Neural progenitor cell (in vitro differentiated cells): ENCODE measurements at regions not wholly inside any gene's neighbourhood (a gene's known extent, or its start where the extent isn't known, plus 50 kb on each side); places are given as distances from the start of the nearest gene placed in this dataset.
A peak's percentile ranks its signal among the peaks of the same experiment; 100 is the strongest.
"Not testable (repeated sequence)": the region's sequence is repeated elsewhere in the genome, so short reads cannot be mapped to it uniquely, and the experiment has no call there.

ENCODE experiments used
- DNase-seq: peaks from one replicate; pipeline ENCODE4 v3.0.0-alpha.2; 2016; ENCODE audit warnings: low spot score
- H2AFZ ChIP-seq: fragments of 200-600 bp; sonication (generic); replicated peaks from 2 replicates; pipeline ENCODE4 v1.6.1; 2016; ENCODE audit warnings: antibody characterized with exemption
- H3F3A ChIP-seq: fragments of 200-600 bp; sonication (generic); 2 replicates; pipeline ENCODE4 v1.6.1; 2016; ENCODE audit warnings: antibody characterized with exemption, low read depth
- H3K27ac ChIP-seq: fragments of 200-600 bp; sonication (generic); 2 replicates; pipeline ENCODE4 v1.5.1; 2016; ENCODE audit warnings: mild to moderate bottlenecking
- H3K27me3 ChIP-seq: fragments of 200-600 bp; sonication (generic); 2 replicates; pipeline ENCODE4 v1.6.1; 2016; ENCODE audit warnings: mild to moderate bottlenecking, moderate library complexity
- H3K36me3 ChIP-seq: fragments of 200-600 bp; sonication (generic); 2 replicates; pipeline ENCODE4 v1.5.1; 2016
- H3K4me1 ChIP-seq: fragments of 200-600 bp; sonication (generic); 2 replicates; pipeline ENCODE4 v1.6.1; 2016; ENCODE audit warnings: mixed run types
- H3K4me2 ChIP-seq: fragments of 200-600 bp; sonication (generic); 2 replicates; pipeline ENCODE4 v1.6.1; 2016
- H3K4me3 ChIP-seq: fragments of 200-600 bp; sonication (generic); 2 replicates; pipeline ENCODE4 v1.5.1; 2016
- H3K79me2 ChIP-seq: fragments of 200-600 bp; sonication (generic); 2 replicates; pipeline ENCODE4 v1.6.1; 2016; ENCODE audit warnings: low read depth
- H3K9ac ChIP-seq: fragments of 200-600 bp; sonication (generic); 2 replicates; pipeline ENCODE4 v1.6.1; 2016
- H3K9me3 ChIP-seq: fragments of 200-600 bp; sonication (generic); 2 replicates; pipeline ENCODE4 v1.5.1; 2016; ENCODE audit warnings: low read depth
- H4K20me1 ChIP-seq: fragments of 200-600 bp; sonication (generic); 2 replicates; pipeline ENCODE4 v1.6.1; 2016; ENCODE audit warnings: low read depth
- H3K27ac Mint-ChIP-seq: 3 replicates; pipeline ENCODE4 v1.8.0; 2021; ENCODE audit warnings: mixed read lengths
- H3K27me3 Mint-ChIP-seq: 2 replicates; pipeline ENCODE4 v1.8.0; 2022; ENCODE audit warnings: low read depth, mild to moderate bottlenecking, inconsistent platforms, moderate library complexity, mixed read lengths; ENCODE audit not compliant: insufficient read depth
- H3K36me3 Mint-ChIP-seq: 3 replicates; pipeline ENCODE4 v1.8.0; 2021; ENCODE audit warnings: mixed read lengths
- H3K4me1 Mint-ChIP-seq: 3 replicates; pipeline ENCODE4 v1.8.0; 2021; ENCODE audit warnings: mixed read lengths
- H3K4me3 Mint-ChIP-seq: 3 replicates; pipeline ENCODE4 v1.8.0; 2021; ENCODE audit warnings: mild to moderate bottlenecking, moderate library complexity, mixed read lengths
- H3K9me3 Mint-ChIP-seq: 3 replicates; pipeline ENCODE4 v1.8.0; 2020; ENCODE audit warnings: mixed read lengths
- EZH2 ChIP-seq: fragments of 200-600 bp; sonication (generic); IDR thresholded peaks from 2 replicates; pipeline ENCODE4 v1.6.1; 2017; ENCODE audit warnings: antibody characterized with exemption, mild to moderate bottlenecking, moderate library complexity
- EZH2phosphoT487 ChIP-seq: fragments of 200-600 bp; sonication (generic); IDR thresholded peaks from 2 replicates; pipeline ENCODE4 v1.6.1; 2017; ENCODE audit warnings: antibody characterized with exemption
- TF ChIP-seq, protein P1 (sequence below): fragments of 200-600 bp; sonication (generic); IDR thresholded peaks from 2 replicates; pipeline ENCODE4 v1.5.1; 2017; ENCODE audit warnings: antibody characterized with exemption, mild to moderate bottlenecking

GRCh38 chr17:30719131-30719973 is 105.1 kb downstream of the CRLF3 start:
- H3K4me2 ChIP-seq, H3K4me1 Mint-ChIP-seq, H3K9ac ChIP-seq, H3K4me3 ChIP-seq, H3F3A ChIP-seq, H3K36me3 ChIP-seq, H3K9me3 ChIP-seq, H3K27ac ChIP-seq, H3K9me3 Mint-ChIP-seq, H2AFZ ChIP-seq, H3K4me3 Mint-ChIP-seq, H3K27me3 ChIP-seq, H3K27me3 Mint-ChIP-seq, H3K4me1 ChIP-seq: not testable (repeated sequence)
- Histone ChIP-seq H4K20me1 (peaks cover 87% of the 10 kb centered on the region), H3K79me2 (peaks cover 100% of the 10 kb centered on the region)
- TF ChIP-seq, protein P1, sequence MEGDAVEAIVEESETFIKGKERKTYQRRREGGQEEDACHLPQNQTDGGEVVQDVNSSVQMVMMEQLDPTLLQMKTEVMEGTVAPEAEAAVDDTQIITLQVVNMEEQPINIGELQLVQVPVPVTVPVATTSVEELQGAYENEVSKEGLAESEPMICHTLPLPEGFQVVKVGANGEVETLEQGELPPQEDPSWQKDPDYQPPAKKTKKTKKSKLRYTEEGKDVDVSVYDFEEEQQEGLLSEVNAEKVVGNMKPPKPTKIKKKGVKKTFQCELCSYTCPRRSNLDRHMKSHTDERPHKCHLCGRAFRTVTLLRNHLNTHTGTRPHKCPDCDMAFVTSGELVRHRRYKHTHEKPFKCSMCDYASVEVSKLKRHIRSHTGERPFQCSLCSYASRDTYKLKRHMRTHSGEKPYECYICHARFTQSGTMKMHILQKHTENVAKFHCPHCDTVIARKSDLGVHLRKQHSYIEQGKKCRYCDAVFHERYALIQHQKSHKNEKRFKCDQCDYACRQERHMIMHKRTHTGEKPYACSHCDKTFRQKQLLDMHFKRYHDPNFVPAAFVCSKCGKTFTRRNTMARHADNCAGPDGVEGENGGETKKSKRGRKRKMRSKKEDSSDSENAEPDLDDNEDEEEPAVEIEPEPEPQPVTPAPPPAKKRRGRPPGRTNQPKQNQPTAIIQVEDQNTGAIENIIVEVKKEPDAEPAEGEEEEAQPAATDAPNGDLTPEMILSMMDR: peak; percentile 74
- DNase-seq: peak; percentile 73
- H3K27ac Mint-ChIP-seq: peak overlapping the region; percentile 1
- peaks cover 13% of the 10 kb centered on the region for H3K36me3 Mint-ChIP-seq

- H3K4me1 Mint-ChIP-seq, H3K27me3 Mint-ChIP-seq, H3K36me3 ChIP-seq, H2AFZ ChIP-seq, H3F3A ChIP-seq, H3K4me2 ChIP-seq, H3K9ac ChIP-seq, DNase-seq, H3K27ac ChIP-seq, H3K27me3 ChIP-seq, H3K4me1 ChIP-seq, H3K4me3 ChIP-seq, H3K9me3 ChIP-seq, H3K9me3 Mint-ChIP-seq, H3K4me3 Mint-ChIP-seq, H3K27ac Mint-ChIP-seq: not testable (repeated sequence)
- Histone ChIP-seq H4K20me1 (peaks cover 93% of the 10 kb centered on the region), H3K79me2 (peaks cover 100% of the 10 kb centered on the region)
- peaks cover 10% of the 10 kb centered on the region for H3K36me3 Mint-ChIP-seq
Observed at GRCh38 chr17:30718691-30719090, 105.8 kb downstream of the CRLF3 start.

DNA sequence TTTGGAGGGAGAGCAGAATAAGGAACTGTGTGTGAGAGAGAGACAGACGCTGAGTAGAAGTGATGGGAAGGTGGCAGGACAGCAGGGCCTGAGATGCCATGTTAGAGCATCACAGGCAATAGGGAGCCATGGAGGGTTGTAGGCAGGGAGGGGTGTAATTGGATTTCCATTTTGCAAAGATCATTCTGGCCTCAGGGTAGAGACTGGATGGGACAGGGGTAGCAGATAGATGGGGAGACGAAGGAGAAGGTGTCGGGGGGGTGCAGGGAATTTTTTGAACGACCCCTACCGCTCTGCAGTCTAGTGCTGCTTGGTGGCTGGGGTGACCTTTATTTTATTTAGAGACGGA is 106.4 kb downstream of the CRLF3 start:
- H3K9me3 Mint-ChIP-seq, H2AFZ ChIP-seq, H3K4me3 ChIP-seq, H3K4me1 ChIP-seq, H3K27me3 Mint-ChIP-seq, H3K27me3 ChIP-seq, H3K27ac ChIP-seq, H3K9ac ChIP-seq, H3K4me3 Mint-ChIP-seq, H3K36me3 ChIP-seq, H3K4me2 ChIP-seq, H3K9me3 ChIP-seq, H3K27ac Mint-ChIP-seq, H3K4me1 Mint-ChIP-seq, DNase-seq: not testable (repeated sequence)
- peaks cover 97% of the 10 kb centered on the region for H4K20me1 ChIP-seq
- peaks cover 12% of the 10 kb centered on the region for H3F3A ChIP-seq
- peaks cover 12% of the 10 kb centered on the region for H3K36me3 Mint-ChIP-seq
- peaks cover 100% of the 10 kb centered on the region for H3K79me2 ChIP-seq

DNA sequence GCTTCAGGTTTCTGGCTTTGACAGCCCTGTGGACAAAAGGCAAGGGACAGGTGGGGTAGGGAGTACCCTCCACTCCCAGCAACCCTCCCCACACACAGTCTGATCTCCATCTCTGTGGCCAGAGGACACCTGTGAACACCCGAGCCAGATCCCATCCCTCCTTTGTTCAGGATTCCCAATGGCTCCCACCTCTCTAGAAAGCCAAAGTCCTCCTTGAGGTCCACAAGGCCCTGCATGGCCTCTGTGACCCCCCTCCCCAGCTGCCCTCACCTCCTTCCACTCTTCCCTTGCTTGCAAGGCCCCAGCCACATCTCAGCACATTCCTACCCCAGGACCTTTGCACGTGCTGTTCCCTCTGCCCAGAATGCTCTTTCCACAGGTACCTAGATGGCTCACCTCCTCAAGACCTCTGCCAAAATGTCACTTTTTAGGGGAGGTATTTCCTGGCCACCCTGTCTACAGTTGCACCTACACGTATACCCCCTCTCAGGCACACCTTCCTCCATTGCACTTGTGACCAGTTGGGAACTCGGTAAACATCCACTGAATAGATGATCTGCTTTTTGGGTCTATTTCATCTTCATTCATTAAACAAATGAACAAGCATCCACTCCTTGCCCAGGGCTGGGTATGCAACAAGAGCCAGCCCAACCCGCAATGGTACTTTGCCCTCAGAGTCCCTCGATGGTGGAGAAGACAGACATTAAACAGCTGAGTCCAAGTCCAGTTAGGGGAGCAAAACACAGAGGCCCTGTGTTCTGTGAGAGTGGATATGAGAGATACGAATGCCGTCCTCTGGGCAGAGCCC is 107.0 kb downstream of the CRLF3 start:
- H3K9me3 ChIP-seq: no peaks in the 10 kb centered on the region
- H3K36me3 Mint-ChIP-seq: peaks cover 12% of the 10 kb centered on the region
- no peak overlapping the region for H2AFZ ChIP-seq
- no peak overlapping the region for H3K4me2 ChIP-seq
- H3K27me3 Mint-ChIP-seq: peaks cover 9% of the 10 kb centered on the region
- H3K79me2 ChIP-seq: peaks cover 100% of the 10 kb centered on the region
- no peak overlapping the region for H3K4me3 Mint-ChIP-seq
- H3K27ac Mint-ChIP-seq: no peak overlapping the region
- H3K4me1 ChIP-seq: no peaks in the 10 kb centered on the region
- no peak overlapping the region for H3K27ac ChIP-seq
- H4K20me1 ChIP-seq: peaks cover 92% of the 10 kb centered on the region
- no peak for DNase-seq
- TF ChIP-seq, protein P1: no peak
- no peak for TF ChIP-seq EZH2
- TF ChIP-seq EZH2phosphoT487: no peak
- peaks cover 2% of the 10 kb centered on the region for H3K9me3 Mint-ChIP-seq
- H3F3A ChIP-seq: peaks cover 12% of the 10 kb centered on the region
- H3K9ac ChIP-seq: no peak overlapping the region
- H3K4me1 Mint-ChIP-seq: peaks cover 8% of the 10 kb centered on the region
- no peaks in the 10 kb centered on the region for H3K27me3 ChIP-seq
- no peaks in the 10 kb centered on the region for H3K36me3 ChIP-seq
- no peak overlapping the region for H3K4me3 ChIP-seq
